Sigmoid colon (tissue), 6 donors: ENCODE measurements at regions not wholly inside any gene's neighbourhood (a gene's known extent, or its start where the extent isn't known, plus 50 kb on each side); places are given as distances from the start of the nearest gene placed in this dataset.
A peak's percentile ranks its signal among the peaks of the same experiment; 100 is the strongest.

Experiments used
- DNase-seq: peaks from one replicate; pipeline ENCODE4 v3.0.0-alpha.2; 2019
- H3K27ac ChIP-seq, 4 donors: fragments of 200-600 bp; sonication (generic); one replicate each; pipeline ENCODE4 v1.5.1; 2016 to 2019; ENCODE audit warnings: mild to moderate bottlenecking in 1 of 4
- H3K27me3 ChIP-seq, 3 donors: fragments of 200-600 bp; sonication (generic); one replicate each; pipeline ENCODE4 v1.5.1; 2019; ENCODE audit warnings: mild to moderate bottlenecking in 1 of 3
- H3K36me3 ChIP-seq, 4 donors: fragments of 200-600 bp; sonication (generic); one replicate each; pipeline ENCODE4 v1.5.1; 2016 to 2019
- H3K4me1 ChIP-seq, 4 donors: fragments of 200-600 bp; sonication (generic); one replicate each; pipeline ENCODE4 v1.5.1; 2017 to 2019
- H3K4me3 ChIP-seq, 4 donors: fragments of 200-600 bp; sonication (generic); one replicate each; pipeline ENCODE4 v1.5.1; 2017 to 2019; ENCODE audit warnings: mild to moderate bottlenecking in 2 of 4, moderate library complexity in 1 of 4
- H3K9me3 ChIP-seq, 4 donors: fragments of 200-600 bp in 3 of 4; sonication (generic) in 3 of 4; one replicate each; pipeline versions ENCODE4 v1.5.1 to v1.6.1; 2013 to 2019
- EP300 ChIP-seq, 4 donors: sonication (generic); formaldehyde crosslinking; IDR thresholded peaks; one replicate each; pipeline ENCODE4 v1.6.1; 2017; ENCODE audit warnings: antibody characterized with exemption in 4 of 4
- POLR2A ChIP-seq, 2 donors: fragments of 450-650 bp; IDR thresholded peaks; one replicate each; pipeline ENCODE4 v1.6.1; 2016; ENCODE audit warnings: antibody characterized with exemption in 2 of 2, mild to moderate bottlenecking in 2 of 2, moderate library complexity in 2 of 2
- POLR2AphosphoS5 ChIP-seq, 4 donors: sonication (generic); formaldehyde crosslinking; IDR thresholded peaks; one replicate each; pipeline ENCODE4 v1.6.1; 2017; ENCODE audit warnings: antibody characterized with exemption in 4 of 4
- WGBS, 2 donors: extraction: QIAGEN DNeasy Blood & Tissue Kit; methylation state at CpG; one replicate each; pipeline ENCODE4 v1.1.7; 2013; 5-methylcytosine and 5-hydroxymethylcytosine counted together
- intact Hi-C: fragments of 100-400 bp; cut with DNase I; formaldehyde crosslinking; loops from one replicate; pipeline ENCODE4 v1.15.1; 2023
- TF ChIP-seq, protein P1 (sequence below), 4 experiments: fragments of 450-650 bp in 3 of 4; fragments of 200-600 bp in 1 of 4; IDR thresholded peaks; one replicate each; pipeline ENCODE4 v1.5.1; 2016 to 2019; ENCODE audit warnings: antibody characterized with exemption in 4 of 4, mild to moderate bottlenecking in 3 of 4, moderate library complexity in 2 of 4
- donor health status: healthy with polysubstance abuse.
- donor health status: healthy.

DNA sequence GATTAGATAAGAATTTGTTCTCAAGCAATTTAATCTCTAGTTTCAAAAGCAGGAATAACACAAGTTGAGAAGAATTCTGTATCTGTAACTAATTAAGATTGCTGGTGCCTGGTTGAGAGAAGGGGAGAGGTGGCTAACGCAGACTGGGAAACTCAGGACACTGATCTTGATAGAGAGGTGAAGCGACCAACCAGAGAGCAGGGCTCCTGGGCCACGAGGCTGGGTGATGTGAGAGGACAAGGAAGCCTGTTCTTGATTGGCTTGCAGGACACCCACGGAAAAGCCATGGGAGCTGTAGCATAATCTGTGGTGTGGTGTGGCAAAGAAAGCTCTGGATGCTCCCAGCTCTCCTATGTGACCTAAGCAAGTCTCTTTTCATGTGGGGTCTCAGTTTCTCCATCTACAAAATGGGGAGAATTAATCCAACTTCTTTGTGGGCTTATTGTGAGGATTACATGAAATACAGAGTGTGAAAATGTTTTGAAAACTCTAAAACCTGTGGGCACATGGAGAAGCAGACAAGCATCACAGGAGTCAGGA is 594.1 kb upstream of the BRINP1 start:
- Histone ChIP-seq H3K27me3 (no peaks in the 10 kb centered on the region), H3K4me1 (peaks cover 0 to 12% (median 11%) of the 10 kb centered on the region in 4 donors), H3K27ac (peak overlapping the region in 2 of 4 donors; percentile 27 to 37), H3K9me3 (no peaks in the 10 kb centered on the region), H3K4me3 (no peak overlapping the region), H3K36me3 (no peaks in the 10 kb centered on the region)
- no peak for DNase-seq
- TF ChIP-seq POLR2A (IDR thresholded peaks at IDR 0.05) (no peak), EP300 (IDR thresholded peaks at IDR 0.05) (no peak), POLR2AphosphoS5 (IDR thresholded peaks at IDR 0.05) (no peak)
- TF ChIP-seq, protein P1, sequence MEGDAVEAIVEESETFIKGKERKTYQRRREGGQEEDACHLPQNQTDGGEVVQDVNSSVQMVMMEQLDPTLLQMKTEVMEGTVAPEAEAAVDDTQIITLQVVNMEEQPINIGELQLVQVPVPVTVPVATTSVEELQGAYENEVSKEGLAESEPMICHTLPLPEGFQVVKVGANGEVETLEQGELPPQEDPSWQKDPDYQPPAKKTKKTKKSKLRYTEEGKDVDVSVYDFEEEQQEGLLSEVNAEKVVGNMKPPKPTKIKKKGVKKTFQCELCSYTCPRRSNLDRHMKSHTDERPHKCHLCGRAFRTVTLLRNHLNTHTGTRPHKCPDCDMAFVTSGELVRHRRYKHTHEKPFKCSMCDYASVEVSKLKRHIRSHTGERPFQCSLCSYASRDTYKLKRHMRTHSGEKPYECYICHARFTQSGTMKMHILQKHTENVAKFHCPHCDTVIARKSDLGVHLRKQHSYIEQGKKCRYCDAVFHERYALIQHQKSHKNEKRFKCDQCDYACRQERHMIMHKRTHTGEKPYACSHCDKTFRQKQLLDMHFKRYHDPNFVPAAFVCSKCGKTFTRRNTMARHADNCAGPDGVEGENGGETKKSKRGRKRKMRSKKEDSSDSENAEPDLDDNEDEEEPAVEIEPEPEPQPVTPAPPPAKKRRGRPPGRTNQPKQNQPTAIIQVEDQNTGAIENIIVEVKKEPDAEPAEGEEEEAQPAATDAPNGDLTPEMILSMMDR (IDR thresholded peaks at IDR 0.05): no peak
- intact Hi-C loops: no loop called here
- 42 to 44% methylated on average over 4 of the region's 4 CpGs for WGBS, 2 donors

DNA sequence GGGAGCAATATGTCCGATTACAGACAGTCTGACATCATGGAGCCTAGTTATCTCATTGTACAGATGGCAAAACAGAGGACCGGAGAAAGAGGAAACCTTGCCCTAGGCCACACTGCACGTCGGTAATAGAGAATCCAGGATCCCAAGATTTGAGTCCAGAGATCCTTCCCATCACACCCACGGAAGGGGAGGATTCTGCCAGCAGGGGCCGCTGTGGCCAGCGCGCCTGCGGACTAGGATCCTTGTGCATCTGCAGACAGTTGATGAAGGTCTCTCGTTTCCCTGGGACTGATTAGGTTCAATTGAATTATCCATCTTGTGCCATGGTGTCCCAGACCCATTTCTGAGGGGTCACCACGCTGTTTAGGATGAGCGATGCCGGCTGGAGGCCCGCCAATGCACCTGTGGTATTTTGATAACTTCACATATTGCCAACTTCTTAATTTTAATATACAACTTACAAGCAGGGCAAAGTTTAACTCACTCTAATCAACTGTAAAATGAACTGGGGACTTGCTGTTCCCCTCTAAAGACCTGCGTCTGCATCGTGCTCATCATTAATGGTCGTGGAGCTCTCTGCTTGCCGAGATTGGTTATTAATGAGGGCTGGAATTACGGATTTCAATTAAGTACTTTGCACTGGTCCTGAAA is 592.7 kb upstream of the BRINP1 start:
- WGBS, 2 donors: 27 to 41% methylated on average over 19 of the region's 19 CpGs
- no peaks in the 10 kb centered on the region for H3K9me3 ChIP-seq
- no peaks in the 10 kb centered on the region for H3K36me3 ChIP-seq
- TF ChIP-seq POLR2AphosphoS5 (IDR thresholded peaks at IDR 0.05): no peak
- TF ChIP-seq, protein P1 (IDR thresholded peaks at IDR 0.05): peak in 1 of 4 experiments; percentile 55
- intact Hi-C loops: no loop called here
- no peak for DNase-seq
- no peaks in the 10 kb centered on the region for H3K27me3 ChIP-seq
- H3K4me3 ChIP-seq: no peak overlapping the region
- H3K4me1 ChIP-seq: peaks cover 0 to 16% (median 14%) of the 10 kb centered on the region in 4 donors
- H3K27ac ChIP-seq: no peak overlapping the region

DNA sequence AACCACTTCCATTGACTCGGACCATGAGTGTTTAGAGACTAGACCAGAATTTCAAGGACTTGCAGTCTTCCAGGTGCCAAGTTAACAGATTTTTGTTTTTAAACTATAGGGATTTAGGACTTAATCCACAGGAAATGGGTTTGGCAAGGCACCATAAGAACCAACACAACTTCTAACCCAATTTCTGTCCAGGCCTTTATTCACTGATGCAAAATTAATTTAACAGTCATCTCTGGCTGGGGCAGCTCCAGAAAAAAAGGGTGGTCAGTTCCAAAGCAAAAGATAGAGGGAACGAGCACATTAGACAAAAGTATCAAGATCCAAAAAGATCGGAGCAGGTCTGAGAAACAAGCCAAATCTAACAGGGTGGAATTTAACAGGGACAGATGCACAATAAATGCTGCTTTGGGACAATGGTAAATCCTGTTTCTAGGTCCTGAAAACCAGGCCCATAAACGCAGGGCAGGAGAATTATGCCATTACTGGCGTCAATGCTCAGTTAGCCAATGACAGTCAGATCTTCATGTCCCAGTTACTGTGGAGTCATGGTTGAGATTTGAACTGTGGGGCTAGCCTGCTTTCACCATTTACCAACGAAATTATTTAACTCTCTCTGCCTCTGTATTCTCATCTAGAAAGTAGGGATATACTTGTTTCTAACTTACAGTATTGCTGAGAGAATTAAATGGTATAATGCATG is 590.8 kb upstream of the BRINP1 start:
- no peak for DNase-seq
- TF ChIP-seq POLR2A (IDR thresholded peaks at IDR 0.05) (no peak), POLR2AphosphoS5 (IDR thresholded peaks at IDR 0.05) (no peak), EP300 (IDR thresholded peaks at IDR 0.05) (no peak)
- TF ChIP-seq, protein P1 (IDR thresholded peaks at IDR 0.05): no peak
- H3K4me3 ChIP-seq: no peak overlapping the region
- WGBS, 2 donors: 59 to 67% methylated on average over 6 of the region's 6 CpGs
- no peaks in the 10 kb centered on the region for H3K36me3 ChIP-seq
- no peaks in the 10 kb centered on the region for H3K27me3 ChIP-seq
- peaks cover 0 to 33% (median 27%) of the 10 kb centered on the region in 4 donors for H3K4me1 ChIP-seq
- intact Hi-C loops: no loop called here
- no peaks in the 10 kb centered on the region for H3K9me3 ChIP-seq
- no peak overlapping the region for H3K27ac ChIP-seq

DNA sequence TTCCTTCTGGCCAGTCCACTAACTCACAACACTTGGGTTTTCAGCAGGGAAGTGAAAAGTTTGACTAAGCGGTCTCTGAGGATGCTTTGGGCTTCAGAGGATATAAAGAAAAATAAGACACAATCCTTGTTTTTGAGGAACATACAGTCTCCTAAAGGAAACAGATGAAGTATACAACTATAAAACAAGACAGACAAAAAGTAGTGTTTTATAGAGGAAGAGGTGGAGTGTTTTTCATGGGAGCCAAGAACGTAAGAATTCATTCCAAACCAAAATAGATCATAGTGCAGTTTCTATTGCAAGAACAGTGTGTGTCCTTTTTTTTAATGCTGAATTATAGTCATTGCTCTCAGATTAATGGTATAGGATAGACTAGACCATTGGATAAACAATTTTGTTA is 586.9 kb upstream of the BRINP1 start:
- intact Hi-C loops: no loop called here
- no peaks in the 10 kb centered on the region for H3K9me3 ChIP-seq
- H3K27ac ChIP-seq: peak overlapping the region in 2 of 4 donors; percentile 22 to 54
- peaks cover 0 to 29% (median 18%) of the 10 kb centered on the region in 4 donors for H3K4me1 ChIP-seq
- no peaks in the 10 kb centered on the region for H3K27me3 ChIP-seq
- DNase-seq: no peak
- TF ChIP-seq EP300 (IDR thresholded peaks at IDR 0.05): no peak
- TF ChIP-seq, protein P1 (IDR thresholded peaks at IDR 0.05): no peak
- no peak for TF ChIP-seq POLR2AphosphoS5 (IDR thresholded peaks at IDR 0.05)
- no peak for TF ChIP-seq POLR2A (IDR thresholded peaks at IDR 0.05)
- WGBS, 2 donors: 57 to 60% methylated on average over 2 of the region's 2 CpGs
- no peaks in the 10 kb centered on the region for H3K36me3 ChIP-seq
- H3K4me3 ChIP-seq: no peak overlapping the region
